Liver (tissue), 7 donors: ENCODE measurements at regions not wholly inside any gene's neighbourhood (a gene's known extent, or its start where the extent isn't known, plus 50 kb on each side); places are given as distances from the start of the nearest gene placed in this dataset.

Experiments
- DNase-seq: peaks from one replicate; pipeline ENCODE4 v3.0.0-alpha.2; 2017; ENCODE audit warnings: low spot score
- H3K27ac ChIP-seq, 2 donors: one replicate each; pipeline ENCODE4 v1.7.0; 2013; ENCODE audit warnings: inconsistent platforms in 2 of 2, low read length in 2 of 2, control low read depth in 1 of 2, low read depth in 1 of 2, mild to moderate bottlenecking in 1 of 2
- H3K27me3 ChIP-seq, 4 donors: one replicate each; pipeline versions ENCODE4 v1.6.1 to v1.7.0; 2013; ENCODE audit warnings: low read length in 3 of 4, inconsistent platforms in 1 of 4, mild to moderate bottlenecking in 1 of 4, moderate library complexity in 1 of 4; ENCODE audit not compliant: control insufficient read depth in 4 of 4, insufficient read depth in 4 of 4
- H3K36me3 ChIP-seq, 4 donors: one replicate each; pipeline versions ENCODE4 v1.6.1 to v1.7.0; 2013; ENCODE audit warnings: low read length in 3 of 4, mild to moderate bottlenecking in 3 of 4, low read depth in 1 of 4, moderate library complexity in 1 of 4; ENCODE audit not compliant: control insufficient read depth in 4 of 4, insufficient read depth in 3 of 4
- H3K4me1 ChIP-seq, 4 donors: one replicate each; pipeline versions ENCODE4 v1.6.1 to v1.7.0; 2013; ENCODE audit warnings: low read length in 3 of 4, mild to moderate bottlenecking in 3 of 4, moderate library complexity in 1 of 4; ENCODE audit not compliant: control insufficient read depth in 4 of 4, insufficient read depth in 4 of 4
- H3K4me3 ChIP-seq, 3 donors: one replicate each; pipeline versions ENCODE4 v1.6.1 to v1.7.0; 2013; ENCODE audit warnings: low read length in 3 of 3, control low read depth in 1 of 3, low read depth in 1 of 3, mild to moderate bottlenecking in 1 of 3
- H3K9ac ChIP-seq, 2 donors: one replicate each; pipeline ENCODE4 v1.7.0; 2013; ENCODE audit warnings: low read length in 2 of 2, mild to moderate bottlenecking in 2 of 2, moderate library complexity in 2 of 2, control low read depth in 1 of 2, low read depth in 1 of 2
- H3K9me3 ChIP-seq, 4 donors: one replicate each; pipeline versions ENCODE4 v1.6.1 to v1.7.0; 2013; ENCODE audit warnings: low read length in 3 of 4; ENCODE audit not compliant: control insufficient read depth in 4 of 4
- ATF3 ChIP-seq: IDR thresholded peaks from 2 replicates; pipeline ENCODE4 v1.6.1; 2016; ENCODE audit warnings: antibody characterized with exemption
- EGR1 ChIP-seq, 2 donors: IDR thresholded peaks; 2 replicates each; pipeline ENCODE4 v1.6.1; 2016 to 2018; ENCODE audit warnings: antibody characterized with exemption in 2 of 2, low read depth in 2 of 2
- GABPA ChIP-seq, 2 donors: IDR thresholded peaks in 1 of 2; conservative IDR thresholded peaks in 1 of 2; 2 replicates each; pipeline ENCODE4 v1.6.1; 2016; ENCODE audit warnings: antibody characterized with exemption in 2 of 2, mild to moderate bottlenecking in 1 of 2, moderate library complexity in 1 of 2
- HNF4A ChIP-seq, 2 donors: conservative IDR thresholded peaks; 2 replicates each; pipeline ENCODE4 v1.6.1; 2016; ENCODE audit warnings: antibody characterized with exemption in 2 of 2, mild to moderate bottlenecking in 2 of 2
- HNF4G ChIP-seq: IDR thresholded peaks from 2 replicates; pipeline ENCODE4 v1.6.1; 2016; ENCODE audit warnings: antibody characterized with exemption
- JUND ChIP-seq, 2 donors: IDR thresholded peaks; 2 replicates each; pipeline ENCODE4 v1.6.1; 2016; ENCODE audit warnings: antibody characterized with exemption in 2 of 2
- NR2F2 ChIP-seq: IDR thresholded peaks from 2 replicates; pipeline ENCODE4 v1.6.1; 2016; ENCODE audit warnings: antibody characterized with exemption
- RAD21 ChIP-seq, 2 donors: IDR thresholded peaks; 2 replicates each; pipeline ENCODE4 v1.6.1; 2016; ENCODE audit warnings: antibody characterized with exemption in 2 of 2, mild to moderate bottlenecking in 2 of 2
- RXRA ChIP-seq, 2 donors: IDR thresholded peaks; 2 replicates each; pipeline ENCODE4 v1.6.1; 2017 to 2018; ENCODE audit warnings: antibody characterized with exemption in 2 of 2, mild to moderate bottlenecking in 1 of 2
- SP1 ChIP-seq: IDR thresholded peaks from 2 replicates; pipeline ENCODE4 v1.6.1; 2018; ENCODE audit warnings: antibody characterized with exemption, mild to moderate bottlenecking
- TAF1 ChIP-seq: conservative IDR thresholded peaks from 2 replicates; pipeline ENCODE4 v1.6.1; 2016; ENCODE audit warnings: antibody characterized with exemption, mild to moderate bottlenecking
- YY1 ChIP-seq: IDR thresholded peaks from 2 replicates; pipeline ENCODE4 v1.6.1; 2016; ENCODE audit warnings: antibody characterized with exemption, mild to moderate bottlenecking
- ZBTB33 ChIP-seq: IDR thresholded peaks from 2 replicates; pipeline ENCODE4 v1.6.1; 2016; ENCODE audit warnings: antibody characterized with exemption
- WGBS: extraction: QIAGEN DNeasy Blood & Tissue Kit; methylation state at CpG from one replicate; pipeline ENCODE4 v1.1.7; 2013; 5-methylcytosine and 5-hydroxymethylcytosine counted together
- TF ChIP-seq, protein P1 (sequence below): IDR thresholded peaks from 2 replicates; pipeline ENCODE4 v1.6.1; 2016; ENCODE audit warnings: antibody characterized with exemption, mild to moderate bottlenecking
- donor health status: healthy.
- donor health status: healthy.
- donor health status: healthy.
- donor health status: healthy.

- Histone ChIP-seq H3K4me1 (peaks cover 7 to 52% (median 43%) of the 10 kb centered on the region in 4 donors), H3K4me3 (peak overlapping the region in 2 of 3 donors; percentile 9 to 17), H3K36me3 (no peaks in the 10 kb centered on the region), H3K27ac (peak overlapping the region; percentile 49 to 67), H3K9ac (no peak overlapping the region), H3K27me3 (no peaks in the 10 kb centered on the region), H3K9me3 (no peaks in the 10 kb centered on the region)
- DNase-seq, result no peak
- WGBS, result 24% methylated on average over 8 of the region's 8 CpGs
- TF ChIP-seq ZBTB33 (no peak), SP1 (peak; percentile 18), HNF4A (conservative IDR thresholded peaks at IDR 0.05) (peak in 1 of 2 donors; percentile 51), TAF1 (peak; percentile 3), JUND (IDR thresholded peaks at IDR 0.05) (no peak), RXRA (IDR thresholded peaks at IDR 0.05) (no peak)
These were observed 93.8 kb downstream of the SALL1 start for GRCh38 chr16:51057102-51057793.

DNA sequence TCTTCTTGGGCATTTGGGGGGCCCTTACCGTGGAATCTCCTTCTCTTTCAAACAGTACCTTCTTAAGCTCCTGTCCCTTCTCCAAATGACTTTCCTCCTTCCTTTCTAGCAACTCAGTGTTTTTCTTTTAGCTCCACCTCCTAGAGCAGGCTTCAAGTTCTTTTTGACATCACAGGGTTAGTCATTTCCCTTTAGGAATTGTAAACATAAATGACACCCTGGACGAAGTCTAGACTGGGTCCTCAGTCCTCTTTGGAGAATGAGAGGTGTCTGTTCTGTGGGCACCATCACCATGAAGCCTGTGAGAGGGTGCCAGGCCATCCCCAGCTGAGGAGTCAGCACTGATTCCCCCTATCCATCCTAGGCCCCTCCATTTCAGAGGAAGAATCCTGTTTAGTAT lies 94.7 kb downstream of the SALL1 start:
- WGBS, result 36% methylated on average over 2 of the region's 2 CpGs
- peaks cover 4 to 54% (median 47%) of the 10 kb centered on the region in 4 donors for H3K4me1 ChIP-seq
- no peaks in the 10 kb centered on the region for H3K27me3 ChIP-seq
- H3K9me3 ChIP-seq, result no peaks in the 10 kb centered on the region
- peak overlapping the region in 1 of 2 donors; percentile 54 for H3K9ac ChIP-seq
- peak overlapping the region; percentile 49 to 67 for H3K27ac ChIP-seq
- no peaks in the 10 kb centered on the region for H3K36me3 ChIP-seq
- TF ChIP-seq YY1 (no peak), HNF4A (conservative IDR thresholded peaks at IDR 0.05) (peak in 1 of 2 donors; percentile 47)
- H3K4me3 ChIP-seq, result peak overlapping the region in 1 of 3 donors; percentile 5
- DNase-seq, result no peak

DNA sequence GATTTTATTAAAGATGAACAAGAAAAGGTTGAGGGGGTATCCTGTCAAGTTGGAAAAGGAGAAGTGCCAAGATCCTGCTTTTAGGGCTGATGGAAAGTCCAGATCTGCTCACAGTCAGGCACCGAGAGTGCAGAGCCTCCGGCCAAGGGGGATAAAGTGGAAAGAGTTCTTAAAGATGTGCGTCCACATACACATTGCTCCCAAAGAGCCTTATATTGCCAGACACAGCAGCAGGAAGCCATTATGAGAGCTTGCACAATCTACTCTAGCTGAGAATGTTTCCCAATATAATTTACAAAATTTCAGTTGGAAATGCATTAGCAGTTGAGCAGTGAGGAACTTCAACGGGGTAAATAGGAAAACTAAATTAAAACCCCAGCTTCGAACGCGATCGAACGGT lies 95.6 kb downstream of the SALL1 start:
- Histone ChIP-seq H3K27me3 (no peaks in the 10 kb centered on the region), H3K9me3 (no peaks in the 10 kb centered on the region), H3K36me3 (no peaks in the 10 kb centered on the region), H3K4me3 (peak overlapping the region in 2 of 3 donors; percentile 18 to 21), H3K4me1 (peaks cover 4 to 56% (median 51%) of the 10 kb centered on the region in 4 donors), H3K9ac (peak overlapping the region in 1 of 2 donors; percentile 54), H3K27ac (peak overlapping the region; percentile 49 to 67)
- 41% methylated on average over 9 of the region's 9 CpGs for WGBS
- TF ChIP-seq, protein P1, sequence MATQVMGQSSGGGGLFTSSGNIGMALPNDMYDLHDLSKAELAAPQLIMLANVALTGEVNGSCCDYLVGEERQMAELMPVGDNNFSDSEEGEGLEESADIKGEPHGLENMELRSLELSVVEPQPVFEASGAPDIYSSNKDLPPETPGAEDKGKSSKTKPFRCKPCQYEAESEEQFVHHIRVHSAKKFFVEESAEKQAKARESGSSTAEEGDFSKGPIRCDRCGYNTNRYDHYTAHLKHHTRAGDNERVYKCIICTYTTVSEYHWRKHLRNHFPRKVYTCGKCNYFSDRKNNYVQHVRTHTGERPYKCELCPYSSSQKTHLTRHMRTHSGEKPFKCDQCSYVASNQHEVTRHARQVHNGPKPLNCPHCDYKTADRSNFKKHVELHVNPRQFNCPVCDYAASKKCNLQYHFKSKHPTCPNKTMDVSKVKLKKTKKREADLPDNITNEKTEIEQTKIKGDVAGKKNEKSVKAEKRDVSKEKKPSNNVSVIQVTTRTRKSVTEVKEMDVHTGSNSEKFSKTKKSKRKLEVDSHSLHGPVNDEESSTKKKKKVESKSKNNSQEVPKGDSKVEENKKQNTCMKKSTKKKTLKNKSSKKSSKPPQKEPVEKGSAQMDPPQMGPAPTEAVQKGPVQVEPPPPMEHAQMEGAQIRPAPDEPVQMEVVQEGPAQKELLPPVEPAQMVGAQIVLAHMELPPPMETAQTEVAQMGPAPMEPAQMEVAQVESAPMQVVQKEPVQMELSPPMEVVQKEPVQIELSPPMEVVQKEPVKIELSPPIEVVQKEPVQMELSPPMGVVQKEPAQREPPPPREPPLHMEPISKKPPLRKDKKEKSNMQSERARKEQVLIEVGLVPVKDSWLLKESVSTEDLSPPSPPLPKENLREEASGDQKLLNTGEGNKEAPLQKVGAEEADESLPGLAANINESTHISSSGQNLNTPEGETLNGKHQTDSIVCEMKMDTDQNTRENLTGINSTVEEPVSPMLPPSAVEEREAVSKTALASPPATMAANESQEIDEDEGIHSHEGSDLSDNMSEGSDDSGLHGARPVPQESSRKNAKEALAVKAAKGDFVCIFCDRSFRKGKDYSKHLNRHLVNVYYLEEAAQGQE, result no peak
- TF ChIP-seq GABPA (IDR thresholded peaks at IDR 0.05 in 1 of 2, conservative IDR thresholded peaks at IDR 0.05 in 1 of 2) (no peak), NR2F2 (no peak), JUND (IDR thresholded peaks at IDR 0.05) (no peak), ZBTB33 (no peak), RAD21 (IDR thresholded peaks at IDR 0.05) (peak in 1 of 2 donors; percentile 16), HNF4A (conservative IDR thresholded peaks at IDR 0.05) (peak in 1 of 2 donors; percentile 7), TAF1 (no peak), EGR1 (IDR thresholded peaks at IDR 0.05; ENCODE audit: low read depth in 2 of 2) (no peak), ATF3 (no peak), HNF4G (no peak), YY1 (peak; percentile 71)
- no peak for DNase-seq
